NB4 (cell line): ENCODE measurements at regions not wholly inside any gene's neighbourhood (a gene's known extent, or its start where the extent isn't known, plus 50 kb on each side); places are given as distances from the start of the nearest gene placed in this dataset.

Source experiments
- DNase-seq: peaks from one replicate; pipeline ENCODE4 v3.0.0; 2010; ENCODE audit warnings: low read depth
- H3K4me3 ChIP-seq: one replicate; pipeline ENCODE4 v1.5.1; 2011; ENCODE audit warnings: mild to moderate bottlenecking, low read depth, low read length, moderate library complexity
- CTCF ChIP-seq: IDR thresholded peaks from one replicate; pipeline ENCODE4 v1.5.1; 2012; ENCODE audit warnings: low read depth, low read length
- MAX ChIP-seq: IDR thresholded peaks from 2 replicates; pipeline ENCODE4 v1.6.1; 2011; ENCODE audit warnings: low read depth, low read length
- MYC ChIP-seq: IDR thresholded peaks from 2 replicates; pipeline ENCODE4 v1.6.1; 2011; ENCODE audit warnings: low read depth, low read length
- POLR2A ChIP-seq: IDR thresholded peaks from 2 replicates; pipeline ENCODE4 v1.6.1; 2011; ENCODE audit warnings: mild to moderate bottlenecking; ENCODE audit not compliant: insufficient read length; ENCODE audit errors: extremely low read depth

GRCh38 chr15:35197306-35197705, 112.2 kb upstream of the NANOGP8 start:
- TF ChIP-seq CTCF (no peak), POLR2A (no peak), MYC (no peak), MAX (no peak)
- DNase-seq = no peak
- no peak overlapping the region for H3K4me3 ChIP-seq

GRCh38 chr15:35196273-35196672, 111.2 kb upstream of the NANOGP8 start:
- no peak for TF ChIP-seq CTCF
- no peak for TF ChIP-seq POLR2A
- TF ChIP-seq MAX = no peak
- TF ChIP-seq MYC = no peak
- no peak overlapping the region for H3K4me3 ChIP-seq
- DNase-seq = no peak

- H3K4me3 ChIP-seq = no peak overlapping the region
- no peak for DNase-seq
- TF ChIP-seq MYC = no peak
- no peak for TF ChIP-seq CTCF
- no peak for TF ChIP-seq MAX
- no peak for TF ChIP-seq POLR2A
Measured at GRCh38 chr15:35195649-35196048, 110.6 kb upstream of the NANOGP8 start.

GRCh38 chr15:35195031-35195430, 109.9 kb upstream of the NANOGP8 start:
- no peak for TF ChIP-seq MYC
- TF ChIP-seq POLR2A = no peak
- TF ChIP-seq CTCF = no peak
- no peak for TF ChIP-seq MAX

GRCh38 chr15:35194296-35194695, 109.2 kb upstream of the NANOGP8 start:
- no peak for DNase-seq
- no peak for TF ChIP-seq CTCF
- TF ChIP-seq MYC = no peak
- no peak for TF ChIP-seq POLR2A
- TF ChIP-seq MAX = no peak

More at GRCh38 chr15:35195031-35195430, 109.9 kb upstream of the NANOGP8 start:
- no peak overlapping the region for H3K4me3 ChIP-seq
- DNase-seq = no peak

GRCh38 chr15:35191783-35192182, 106.7 kb upstream of the NANOGP8 start:
- TF ChIP-seq POLR2A = no peak
- no peak for TF ChIP-seq MYC
- no peak for TF ChIP-seq CTCF
- TF ChIP-seq MAX = no peak
- no peak overlapping the region for H3K4me3 ChIP-seq
- no peak for DNase-seq

More at GRCh38 chr15:35194296-35194695, 109.2 kb upstream of the NANOGP8 start:
- H3K4me3 ChIP-seq = no peak overlapping the region
